ENCODE measurements at regions not wholly inside any gene's neighbourhood (a gene's known extent, or its start where the extent isn't known, plus 50 kb on each side); places are given as distances from the start of the nearest gene placed in this dataset.

- TF ChIP-seq CTCF (conservative IDR thresholded peaks at IDR 0.05; ENCODE audit: low read length) (no peak), EZH2phosphoT487 (IDR thresholded peaks at IDR 0.05; ENCODE audit: borderline replicate concordance, low read depth, low read length) (no peak)
Observed at GRCh38 chr5:146956217-146956616, 77.7 kb upstream of the PPP2R2B start.
